Activated CD4-positive, CD25-positive, alpha-beta regulatory T cell treated with anti-CD3 and anti-CD28 coated beads, Interleukin-2, amount 50 U/mL, for 24 hours (primary cell): ENCODE measurements at regions not wholly inside any gene's neighbourhood (a gene's known extent, or its start where the extent isn't known, plus 50 kb on each side); places are given as distances from the start of the nearest gene placed in this dataset.
"Not testable (repeated sequence)": the region's sequence is repeated elsewhere in the genome, so short reads cannot be mapped to it uniquely, and the experiment has no call there.

ENCODE experiments used
- ATAC-seq, 2 donors: fragments of 150-1000 bp; cut with Tn5 transposase; one replicate each; pipeline ENCODE4 v1.10.0; 2021; ENCODE audit warnings: mild to moderate bottlenecking in 1 of 2, moderate library complexity in 1 of 2

- ATAC-seq = no peak
Observed at GRCh38 chr18:38664929-38665328, 1099.3 kb upstream of the CELF4 start.

- no peak for ATAC-seq
Observed at GRCh38 chr18:38663682-38664081, 1098.1 kb upstream of the CELF4 start.

GRCh38 chr18:38663270-38663669 is 1097.7 kb upstream of the CELF4 start:
- ATAC-seq = no peak

GRCh38 chr18:38654946-38655345 is 1089.3 kb upstream of the CELF4 start:
- no peak for ATAC-seq

- ATAC-seq = no peak
Observed at GRCh38 chr18:38651736-38652135, 1086.1 kb upstream of the CELF4 start.

- no peak for ATAC-seq
Observed at GRCh38 chr18:38648179-38648578, 1082.6 kb upstream of the CELF4 start.

- ATAC-seq = no peak
Observed at GRCh38 chr18:38646296-38646695, 1080.7 kb upstream of the CELF4 start.

GRCh38 chr18:38644875-38645641 is 1079.5 kb upstream of the CELF4 start:
- ATAC-seq = peak; percentile 20 to 46

GRCh38 chr18:38642711-38643110 is 1077.1 kb upstream of the CELF4 start:
- no peak for ATAC-seq

GRCh38 chr18:38639700-38640099 is 1074.1 kb upstream of the CELF4 start:
- not testable (repeated sequence) for ATAC-seq

GRCh38 chr18:38635709-38636430 is 1070.3 kb upstream of the CELF4 start:
- ATAC-seq = no peak

GRCh38 chr18:38634117-38634516 is 1068.5 kb upstream of the CELF4 start:
- ATAC-seq = no peak

- ATAC-seq = no peak
Observed at GRCh38 chr18:38633333-38633732, 1067.7 kb upstream of the CELF4 start.

- ATAC-seq = no peak
Observed at GRCh38 chr18:38619129-38619528, 1053.5 kb upstream of the CELF4 start.

- no peak for ATAC-seq
Observed at GRCh38 chr18:38616306-38616705, 1050.7 kb upstream of the CELF4 start.

GRCh38 chr18:38612904-38613303 is 1047.3 kb upstream of the CELF4 start:
- ATAC-seq = no peak

- ATAC-seq = peak; percentile 45 to 70
Observed at GRCh38 chr18:38611036-38611964, 1045.7 kb upstream of the CELF4 start.

- peak in 1 of 2 donors; percentile 20 for ATAC-seq
Observed at GRCh38 chr18:38606841-38607240, 1041.2 kb upstream of the CELF4 start.

- no peak for ATAC-seq
Observed at GRCh38 chr18:38602341-38602740, 1036.7 kb upstream of the CELF4 start.

GRCh38 chr18:38587571-38587970 is 1022.0 kb upstream of the CELF4 start:
- no peak for ATAC-seq

- no peak for ATAC-seq
Observed at GRCh38 chr18:38586327-38586726, 1020.7 kb upstream of the CELF4 start.

GRCh38 chr18:38579764-38580163 is 1014.2 kb upstream of the CELF4 start:
- no peak for ATAC-seq

- ATAC-seq = peak in 1 of 2 donors; percentile 32
Observed at GRCh38 chr18:38576916-38577315, 1011.3 kb upstream of the CELF4 start.
